ENCODE measurements at regions not wholly inside any gene's neighbourhood (a gene's known extent, or its start where the extent isn't known, plus 50 kb on each side); places are given as distances from the start of the nearest gene placed in this dataset.
"Not testable (repeated sequence)": the region's sequence is repeated elsewhere in the genome, so short reads cannot be mapped to it uniquely, and the experiment has no call there.

DNA sequence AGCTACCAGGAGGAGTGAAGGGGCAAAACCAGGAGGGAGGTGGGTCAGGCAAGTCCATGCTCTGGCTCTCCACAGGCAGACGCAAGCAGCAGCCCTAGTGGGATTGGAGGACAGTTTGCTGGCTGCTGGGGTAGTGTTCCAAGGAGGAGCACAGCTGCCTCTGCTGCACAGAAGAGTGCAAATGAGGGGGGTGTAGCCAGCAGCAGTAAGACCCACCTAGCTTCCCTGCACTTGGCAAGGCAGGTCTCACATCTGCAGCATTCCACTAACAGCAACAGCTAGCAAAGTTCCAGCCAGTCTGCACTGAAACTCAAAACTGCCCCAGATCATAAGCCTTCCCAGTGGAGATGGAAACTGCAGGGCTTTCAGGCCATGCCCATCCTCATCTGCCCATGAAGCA is 405.0 kb downstream of the UTRN start:
- H3K4me3 ChIP-seq (ENCODE audit: low read depth, low read length): no peak overlapping the region
- no peak for TF ChIP-seq CTCF (IDR thresholded peaks at IDR 0.05; ENCODE audit: low read depth, low read length)

DNA sequence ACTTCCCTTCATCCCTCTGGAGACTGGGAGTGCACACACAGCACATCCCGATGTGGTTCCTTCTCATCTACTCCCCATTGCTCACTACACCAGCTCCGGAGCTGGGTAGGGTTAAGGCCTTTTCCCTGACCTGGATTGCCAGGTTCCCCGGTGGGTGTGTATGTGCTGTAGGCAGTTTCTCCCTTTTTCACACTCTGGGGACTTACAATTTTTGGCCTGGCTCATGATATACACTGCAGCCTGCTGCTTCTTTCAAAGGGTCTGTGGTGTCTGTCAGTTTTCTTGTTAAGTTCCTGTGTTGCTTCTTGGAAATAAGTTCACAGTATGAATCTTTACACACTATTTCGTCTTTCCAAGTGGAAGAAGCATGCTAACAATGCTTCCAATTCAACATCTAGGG is 405.5 kb downstream of the UTRN start:
- no peak overlapping the region for H3K4me3 ChIP-seq (ENCODE audit: low read depth, low read length)
- no peak for TF ChIP-seq CTCF (IDR thresholded peaks at IDR 0.05; ENCODE audit: low read depth, low read length)

DNA sequence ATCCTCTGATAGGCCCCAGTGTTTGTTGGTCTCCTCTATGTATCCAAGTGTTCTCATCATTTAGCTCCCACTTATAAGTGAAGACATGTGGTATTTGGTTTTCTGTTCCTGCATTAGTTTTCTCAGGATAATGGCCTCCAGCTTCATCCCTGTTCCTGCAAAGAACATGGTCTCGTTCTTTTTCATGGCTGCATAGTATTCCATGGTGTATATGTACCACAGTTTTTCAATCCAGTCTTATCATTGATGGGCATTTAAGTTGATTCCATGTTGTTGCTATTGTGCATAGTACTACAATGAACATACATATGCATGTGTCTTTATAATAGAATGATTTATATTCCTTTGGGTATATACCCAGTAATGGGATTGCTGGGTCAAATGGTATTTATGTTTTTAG is 406.9 kb downstream of the UTRN start:
- not testable (repeated sequence) for H3K4me3 ChIP-seq (ENCODE audit: low read depth, low read length)

- H3K4me3 ChIP-seq (ENCODE audit: low read depth, low read length): no peak overlapping the region
Observed at GRCh38 chr6:144695858-144696533, 410.9 kb downstream of the UTRN start.

DNA sequence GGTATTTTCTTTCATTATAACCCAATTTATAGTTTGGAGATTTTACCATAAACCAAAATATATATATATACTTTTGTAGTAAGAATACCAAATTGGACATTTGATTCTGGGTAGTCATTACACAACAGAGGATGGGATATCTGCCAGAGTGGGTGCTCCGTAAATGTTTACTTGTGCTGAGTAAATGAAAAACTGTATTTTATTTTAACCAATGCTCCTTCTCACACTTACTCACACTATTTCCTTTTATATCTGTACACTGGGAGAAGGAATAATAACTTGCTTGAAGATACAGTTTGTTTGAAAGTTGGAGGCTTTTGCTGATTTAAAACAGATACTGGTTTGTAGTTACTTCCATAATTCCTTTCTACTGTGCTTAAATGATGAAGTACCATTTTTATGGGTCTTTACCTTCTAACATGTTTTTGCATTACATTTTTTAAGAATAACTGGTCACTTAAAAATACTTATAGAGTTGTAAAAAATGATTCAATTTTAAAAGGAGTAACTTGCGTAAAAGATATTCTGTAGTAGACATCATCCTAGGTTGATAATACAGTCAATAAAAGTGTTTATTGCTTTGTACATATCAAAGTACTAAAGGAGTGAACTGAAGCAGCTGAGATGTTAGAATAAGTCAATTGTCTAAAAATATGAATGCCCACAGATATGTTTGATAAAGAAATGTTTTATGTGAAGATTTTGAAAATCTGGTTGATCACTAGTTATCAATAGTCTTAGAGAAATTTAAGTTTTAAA is 411.7 kb downstream of the UTRN start:
- no peak for TF ChIP-seq CTCF (IDR thresholded peaks at IDR 0.05; ENCODE audit: low read depth, low read length)
- H3K4me3 ChIP-seq (ENCODE audit: low read depth, low read length): no peak overlapping the region

More at GRCh38 chr6:144695858-144696533, 410.9 kb downstream of the UTRN start:
- no peak for TF ChIP-seq CTCF (IDR thresholded peaks at IDR 0.05; ENCODE audit: low read depth, low read length)

- H3K4me3 ChIP-seq (ENCODE audit: low read depth, low read length): no peak overlapping the region
- no peak for TF ChIP-seq CTCF (IDR thresholded peaks at IDR 0.05; ENCODE audit: low read depth, low read length)
Observed at GRCh38 chr6:144697369-144697760, 412.2 kb downstream of the UTRN start.

GRCh38 chr6:144697801-144698200 is 412.7 kb downstream of the UTRN start:
- TF ChIP-seq CTCF (IDR thresholded peaks at IDR 0.05; ENCODE audit: low read depth, low read length): no peak
- no peak overlapping the region for H3K4me3 ChIP-seq (ENCODE audit: low read depth, low read length)

All from WI38 (cell line).